Thymus (tissue), 11 donors: ENCODE measurements at regions not wholly inside any gene's neighbourhood (a gene's known extent, or its start where the extent isn't known, plus 50 kb on each side); places are given as distances from the start of the nearest gene placed in this dataset.
A peak's percentile ranks its signal among the peaks of the same experiment; 100 is the strongest.

Experiments
- DNase-seq, 9 donors: peaks; one replicate each; pipeline ENCODE4 v3.0.0-alpha.2; 2013; ENCODE audit warnings: low spot score in 9 of 9, low read depth in 6 of 9, missing footprints in 1 of 9
- H3K27ac ChIP-seq, 2 donors: one replicate each; pipeline ENCODE4 v1.5.1; 2013; ENCODE audit warnings: control low read depth in 1 of 2, low read depth in 1 of 2, low read length in 1 of 2, mild to moderate bottlenecking in 1 of 2, moderate library complexity in 1 of 2
- H3K27me3 ChIP-seq, 2 donors: one replicate each; pipeline ENCODE4 v1.5.1; 2013; ENCODE audit warnings: low read length in 1 of 2; ENCODE audit not compliant: control insufficient read depth in 2 of 2, insufficient read depth in 1 of 2
- H3K36me3 ChIP-seq, 2 donors: one replicate each; pipeline ENCODE4 v1.5.1; 2013; ENCODE audit warnings: low read length in 1 of 2, mild to moderate bottlenecking in 1 of 2, moderate library complexity in 1 of 2; ENCODE audit not compliant: control insufficient read depth in 2 of 2, insufficient read depth in 2 of 2
- H3K4me1 ChIP-seq, 2 donors: one replicate each; pipeline ENCODE4 v1.5.1; 2013; ENCODE audit warnings: low read length in 2 of 2; ENCODE audit not compliant: control insufficient read depth in 2 of 2, insufficient read depth in 2 of 2
- H3K4me3 ChIP-seq, 2 donors: one replicate each; pipeline ENCODE4 v1.5.1; 2013; ENCODE audit warnings: low read length in 2 of 2, control low read depth in 1 of 2, mild to moderate bottlenecking in 1 of 2
- H3K9me3 ChIP-seq, 2 donors: one replicate each; pipeline ENCODE4 v1.5.1; 2013; ENCODE audit warnings: low read length in 1 of 2, mild to moderate bottlenecking in 1 of 2; ENCODE audit not compliant: control insufficient read depth in 2 of 2, insufficient read depth in 1 of 2
- WGBS: extraction: QIAGEN DNeasy Blood & Tissue Kit; methylation state at CpG from one replicate; pipeline ENCODE4 v1.1.7; 2013; 5-methylcytosine and 5-hydroxymethylcytosine counted together
- donor health status: healthy.

DNA sequence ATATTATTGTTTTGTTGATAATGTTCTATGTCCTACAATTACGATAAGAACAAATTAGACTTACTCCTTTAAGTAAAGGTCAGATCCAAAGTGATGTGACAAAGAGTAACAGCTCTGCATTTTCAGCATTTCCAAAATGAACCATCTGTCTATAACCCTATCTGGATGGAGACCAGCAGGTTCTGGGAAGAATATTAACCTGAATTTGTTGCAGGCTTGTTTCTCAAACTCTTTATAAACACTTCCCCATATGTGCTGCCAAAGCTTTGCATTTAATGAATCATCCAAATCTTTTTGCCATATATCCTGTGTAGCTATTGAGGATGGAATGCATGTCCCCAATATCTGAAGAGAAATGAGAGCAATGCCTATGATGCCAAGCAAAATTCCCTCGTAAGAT is 198.9 kb upstream of the SLC27A6 start:
- 87% methylated on average over 2 of the region's 2 CpGs for WGBS
- no peaks in the 10 kb centered on the region for H3K36me3 ChIP-seq
- no peak overlapping the region for H3K27ac ChIP-seq
- no peaks in the 10 kb centered on the region for H3K4me1 ChIP-seq
- no peaks in the 10 kb centered on the region for H3K9me3 ChIP-seq
- DNase-seq: no peak
- H3K27me3 ChIP-seq: no peaks in the 10 kb centered on the region
- H3K4me3 ChIP-seq: no peak overlapping the region

DNA sequence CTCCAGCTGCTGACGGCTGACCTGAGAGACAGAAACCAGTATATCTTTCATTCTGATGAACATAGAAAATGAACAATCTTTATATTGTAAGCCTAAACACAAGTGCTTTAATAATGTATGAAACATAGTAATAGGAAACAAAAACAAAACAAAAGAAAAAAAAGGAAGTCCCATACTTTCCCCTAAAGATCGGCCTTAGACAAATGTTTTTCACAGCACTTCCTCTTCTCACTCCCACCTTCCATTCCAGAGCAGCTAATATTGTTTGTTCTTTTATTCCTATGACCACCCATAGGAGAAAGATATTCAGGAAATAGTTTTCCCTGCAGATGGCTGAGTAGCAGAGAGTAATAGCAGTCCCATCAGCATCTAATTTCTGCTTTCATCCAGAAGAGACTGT is 194.4 kb upstream of the SLC27A6 start:
- Histone ChIP-seq H3K36me3 (no peaks in the 10 kb centered on the region), H3K27me3 (no peaks in the 10 kb centered on the region), H3K9me3 (no peaks in the 10 kb centered on the region), H3K27ac (no peak overlapping the region), H3K4me1 (no peaks in the 10 kb centered on the region), H3K4me3 (no peak overlapping the region)
- 44% methylated on average over 2 of the region's 2 CpGs for WGBS
- DNase-seq: no peak

DNA sequence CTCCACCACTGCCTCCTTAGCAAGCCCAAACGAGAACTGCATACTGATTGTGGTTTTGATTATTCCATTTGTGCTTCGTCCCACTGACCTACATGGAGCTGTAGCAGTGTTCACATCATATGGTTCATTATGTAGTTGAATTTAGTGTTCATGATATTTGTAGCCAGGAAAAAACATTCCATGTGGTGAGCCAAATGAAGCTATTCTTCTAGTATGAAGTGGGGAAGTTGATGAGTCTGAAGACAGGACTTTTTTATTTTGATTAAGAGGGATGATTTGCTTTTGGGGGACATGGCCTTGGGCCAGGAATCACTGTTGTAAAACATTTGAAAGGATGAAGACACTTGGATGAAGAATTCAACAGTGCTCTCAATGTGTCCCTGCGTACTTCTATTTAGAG is 192.9 kb upstream of the SLC27A6 start:
- H3K4me3 ChIP-seq: no peak overlapping the region
- H3K4me1 ChIP-seq: no peaks in the 10 kb centered on the region
- no peaks in the 10 kb centered on the region for H3K36me3 ChIP-seq
- WGBS: 90% methylated on average over 3 of the region's 3 CpGs
- no peaks in the 10 kb centered on the region for H3K27me3 ChIP-seq
- no peak overlapping the region for H3K27ac ChIP-seq
- H3K9me3 ChIP-seq: no peaks in the 10 kb centered on the region
- DNase-seq: no peak

DNA sequence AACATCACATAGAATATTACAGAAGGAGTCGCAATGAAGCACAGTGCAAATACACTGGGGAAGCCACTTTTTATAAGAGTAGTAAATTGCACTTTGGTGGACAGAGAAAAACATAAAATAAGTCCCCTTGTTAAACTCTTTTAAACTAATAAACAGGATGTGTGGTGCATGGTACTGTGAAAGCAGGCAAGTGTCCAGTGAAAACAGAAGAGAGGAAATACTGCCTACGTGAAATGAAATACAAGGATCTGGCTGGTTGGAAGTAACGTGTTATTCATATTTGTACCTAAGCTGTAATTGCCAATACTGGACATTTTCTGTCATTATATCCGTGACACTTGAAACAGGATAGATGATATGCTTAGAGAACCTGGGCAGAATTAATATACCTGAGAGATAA is 191.9 kb upstream of the SLC27A6 start:
- Histone ChIP-seq H3K36me3 (no peaks in the 10 kb centered on the region), H3K9me3 (no peaks in the 10 kb centered on the region), H3K4me1 (no peaks in the 10 kb centered on the region), H3K4me3 (no peak overlapping the region), H3K27ac (no peak overlapping the region), H3K27me3 (no peaks in the 10 kb centered on the region)
- DNase-seq: no peak
- WGBS: 93% methylated on average over 4 of the region's 4 CpGs

DNA sequence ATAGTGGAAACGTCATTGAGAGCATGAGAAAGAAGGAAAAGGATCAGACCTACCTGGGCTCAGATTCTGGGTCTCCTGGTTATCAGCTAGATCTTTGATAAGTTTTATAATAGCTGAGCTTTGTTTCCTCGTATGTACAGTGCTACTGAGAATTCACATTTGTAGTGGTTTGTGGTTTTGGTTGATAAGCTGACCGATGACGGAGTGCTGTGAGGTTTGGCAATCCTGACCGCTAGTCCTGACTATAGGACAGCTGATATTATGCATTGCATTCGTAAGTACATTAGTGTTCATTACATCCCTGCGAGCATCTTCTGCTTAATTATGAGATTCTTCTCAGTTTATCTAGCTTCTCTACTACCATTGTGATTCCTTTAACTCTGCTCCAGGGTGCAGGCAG is 190.7 kb upstream of the SLC27A6 start:
- Histone ChIP-seq H3K27ac (no peak overlapping the region), H3K9me3 (no peaks in the 10 kb centered on the region), H3K27me3 (no peaks in the 10 kb centered on the region), H3K36me3 (no peaks in the 10 kb centered on the region), H3K4me3 (no peak overlapping the region), H3K4me1 (no peaks in the 10 kb centered on the region)
- no peak for DNase-seq
- 26% methylated on average over 7 of the region's 7 CpGs for WGBS

DNA sequence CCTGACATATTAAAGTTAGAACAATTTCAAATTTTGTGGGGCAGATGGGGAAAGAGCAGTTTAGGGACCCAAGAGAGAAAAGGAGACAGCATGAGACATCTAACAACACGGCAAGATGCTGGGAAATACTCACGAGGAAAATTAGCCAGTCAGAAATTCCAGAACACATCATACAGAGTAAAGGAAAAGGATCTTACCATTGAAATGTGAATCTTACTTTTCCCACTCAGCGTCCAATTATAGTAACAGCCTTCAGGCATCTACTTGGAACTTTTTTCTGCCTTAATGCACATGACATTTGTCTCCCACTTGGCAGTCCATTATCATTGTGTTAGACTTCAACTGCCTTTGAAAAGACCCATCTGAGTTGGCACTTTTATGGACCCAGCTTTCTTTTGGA is 189.7 kb upstream of the SLC27A6 start:
- Histone ChIP-seq H3K4me1 (no peaks in the 10 kb centered on the region), H3K27ac (no peak overlapping the region), H3K4me3 (no peak overlapping the region), H3K9me3 (no peaks in the 10 kb centered on the region), H3K27me3 (no peaks in the 10 kb centered on the region), H3K36me3 (no peaks in the 10 kb centered on the region)
- DNase-seq: no peak
- WGBS: 91% methylated on average over 3 of the region's 3 CpGs

DNA sequence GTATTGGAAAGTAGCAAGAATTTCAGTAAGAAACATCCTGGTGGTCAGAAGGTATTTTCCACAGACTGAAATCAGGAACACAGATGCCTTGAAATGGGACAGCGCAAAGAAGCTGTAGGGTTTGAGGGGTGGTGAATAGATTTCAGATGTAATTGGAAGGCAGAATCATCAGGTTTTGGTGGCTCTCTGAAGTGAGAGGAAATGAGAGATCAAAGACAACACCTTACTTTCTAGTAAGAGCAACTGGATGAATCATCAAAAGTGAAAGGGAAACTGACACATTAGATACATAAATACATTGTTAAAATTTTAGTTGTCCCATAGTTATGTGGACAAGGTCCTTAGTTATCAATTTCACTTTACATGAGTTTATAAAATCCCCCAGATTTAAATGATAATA is 188.2 kb upstream of the SLC27A6 start:
- H3K36me3 ChIP-seq: no peaks in the 10 kb centered on the region
- no peaks in the 10 kb centered on the region for H3K9me3 ChIP-seq
- WGBS: 100% methylated on average over 1 of the region's 1 CpG
- DNase-seq: peak in 2 of 9 donors; percentile 2 to 44
- no peak overlapping the region for H3K27ac ChIP-seq
- H3K4me3 ChIP-seq: no peak overlapping the region
- H3K27me3 ChIP-seq: no peaks in the 10 kb centered on the region
- H3K4me1 ChIP-seq: no peaks in the 10 kb centered on the region

DNA sequence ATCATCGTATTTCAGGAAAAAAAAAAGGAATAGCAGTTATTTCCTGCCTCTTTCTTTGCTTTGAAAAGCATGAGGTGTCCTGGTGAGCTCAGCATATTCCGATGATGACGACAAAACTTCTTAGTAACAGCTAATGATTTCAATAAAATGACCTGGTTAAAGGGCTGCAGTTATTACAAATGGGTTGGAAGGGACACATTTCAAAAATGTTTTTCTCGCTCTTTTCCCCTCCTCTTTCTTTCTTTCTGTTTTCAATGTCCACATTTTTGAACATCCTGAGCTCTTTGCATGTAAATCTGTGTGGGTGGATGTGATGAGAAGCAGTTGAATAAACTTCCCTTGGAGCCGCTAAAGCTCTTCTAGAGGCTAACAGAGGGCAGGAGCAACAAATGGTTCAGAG is 186.8 kb upstream of the SLC27A6 start:
- Histone ChIP-seq H3K27ac (no peak overlapping the region), H3K4me1 (no peaks in the 10 kb centered on the region), H3K9me3 (no peaks in the 10 kb centered on the region), H3K4me3 (no peak overlapping the region), H3K27me3 (no peaks in the 10 kb centered on the region), H3K36me3 (no peaks in the 10 kb centered on the region)
- 92% methylated on average over 5 of the region's 5 CpGs for WGBS
- DNase-seq: no peak

DNA sequence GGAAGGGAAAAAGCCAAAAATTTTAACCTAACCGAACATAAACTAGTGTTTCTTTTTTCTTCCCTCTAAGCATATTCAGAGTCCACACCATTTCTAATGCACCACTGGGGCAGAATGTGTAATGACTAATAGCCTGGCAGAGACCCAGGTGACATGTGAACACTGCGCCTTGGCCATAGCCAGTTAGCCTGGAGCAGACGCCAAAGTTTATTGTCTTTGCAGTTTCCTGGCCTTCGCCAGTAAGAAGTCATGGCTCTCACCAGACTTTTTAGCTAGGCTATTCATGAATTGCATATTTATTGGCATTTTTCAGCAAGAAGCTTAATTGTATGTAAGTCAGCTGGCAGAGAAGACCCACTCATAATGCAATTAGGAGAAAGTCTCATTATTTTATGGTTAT is 182.8 kb upstream of the SLC27A6 start:
- no peaks in the 10 kb centered on the region for H3K4me1 ChIP-seq
- WGBS: 90% methylated on average over 4 of the region's 4 CpGs
- no peaks in the 10 kb centered on the region for H3K36me3 ChIP-seq
- H3K9me3 ChIP-seq: no peaks in the 10 kb centered on the region
- no peak overlapping the region for H3K4me3 ChIP-seq
- H3K27ac ChIP-seq: no peak overlapping the region
- DNase-seq: no peak
- H3K27me3 ChIP-seq: no peaks in the 10 kb centered on the region

DNA sequence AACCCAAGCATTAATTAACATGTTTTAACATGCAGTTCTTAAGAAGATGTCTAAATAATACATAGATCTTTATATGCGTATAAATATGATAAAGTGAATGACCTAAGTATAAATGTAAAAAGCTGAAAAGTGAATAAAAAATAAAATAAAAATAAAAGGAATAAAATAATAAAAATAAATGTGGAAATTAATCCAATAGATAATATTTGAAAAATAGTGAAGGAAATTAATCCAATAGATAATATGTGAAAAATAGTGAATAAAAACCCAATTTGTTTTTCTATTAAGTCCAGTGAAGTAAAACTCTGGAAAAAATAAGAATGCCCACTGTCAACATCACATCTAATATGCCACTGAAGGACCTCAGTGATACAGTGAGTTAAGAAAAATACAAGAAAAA is 180.6 kb upstream of the SLC27A6 start:
- WGBS: 99% methylated on average over 1 of the region's 1 CpG
- no peak overlapping the region for H3K27ac ChIP-seq
- no peaks in the 10 kb centered on the region for H3K36me3 ChIP-seq
- no peaks in the 10 kb centered on the region for H3K9me3 ChIP-seq
- no peak for DNase-seq
- no peaks in the 10 kb centered on the region for H3K4me1 ChIP-seq
- no peaks in the 10 kb centered on the region for H3K27me3 ChIP-seq
- H3K4me3 ChIP-seq: no peak overlapping the region
